Cardiac septum (tissue), 1 donor: ENCODE measurements at regions not wholly inside any gene's neighbourhood (a gene's known extent, or its start where the extent isn't known, plus 50 kb on each side); places are given as distances from the start of the nearest gene placed in this dataset.
"Not testable (repeated sequence)": the region's sequence is repeated elsewhere in the genome, so short reads cannot be mapped to it uniquely, and the experiment has no call there.

ENCODE experiments used
- DNase-seq: peaks from one replicate; pipeline ENCODE4 v3.0.0-alpha.2; 2020; ENCODE audit warnings: low spot score
- intact Hi-C: fragments of 100-400 bp; cut with DNase I; formaldehyde crosslinking; loops from one replicate; pipeline ENCODE4 v1.14.0; 2022
- donor health status: DM: no; HTN: no; CAD: no.

DNA sequence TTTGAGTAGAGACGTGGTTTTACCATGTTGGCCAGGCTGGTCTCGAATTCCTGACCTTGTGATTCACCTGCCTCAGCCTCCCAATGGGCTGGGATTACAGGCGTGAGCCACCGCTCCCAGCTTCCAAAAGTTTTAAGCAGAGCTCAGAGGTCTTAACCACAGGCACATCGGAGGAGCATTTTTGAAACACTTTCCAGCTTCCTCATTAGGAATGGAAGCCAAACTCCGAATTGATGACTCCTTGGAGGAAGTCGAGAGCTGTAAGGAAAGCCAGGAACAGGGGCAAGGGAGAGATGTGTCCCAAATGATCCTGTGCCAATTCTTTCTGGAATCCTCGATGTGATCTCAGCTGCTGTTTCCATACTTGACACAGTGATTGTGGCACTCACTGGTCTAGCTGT lies 56.2 kb upstream of the CCZ1B start:
- intact Hi-C loops, DNase-seq: not testable (repeated sequence)

DNA sequence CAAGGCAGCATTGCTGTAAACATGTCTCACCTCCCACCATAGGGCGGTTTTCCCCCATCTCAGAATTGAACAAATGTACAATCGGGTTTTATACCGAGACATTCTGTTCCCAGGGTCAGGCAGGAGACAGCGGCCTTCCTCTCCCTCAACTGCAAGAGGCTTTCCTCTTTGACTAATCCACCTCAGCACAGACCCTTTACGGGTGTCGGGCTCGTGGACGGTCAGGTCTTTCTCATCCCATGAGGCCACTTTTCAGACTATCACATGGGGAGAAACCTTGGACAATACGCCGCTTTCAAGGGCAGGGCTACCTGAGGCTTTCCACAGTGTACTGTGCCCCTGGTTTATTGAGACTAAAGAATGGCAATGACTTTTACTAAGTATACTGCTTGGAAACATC lies 57.7 kb upstream of the CCZ1B start:
- intact Hi-C loops, DNase-seq: not testable (repeated sequence)

DNA sequence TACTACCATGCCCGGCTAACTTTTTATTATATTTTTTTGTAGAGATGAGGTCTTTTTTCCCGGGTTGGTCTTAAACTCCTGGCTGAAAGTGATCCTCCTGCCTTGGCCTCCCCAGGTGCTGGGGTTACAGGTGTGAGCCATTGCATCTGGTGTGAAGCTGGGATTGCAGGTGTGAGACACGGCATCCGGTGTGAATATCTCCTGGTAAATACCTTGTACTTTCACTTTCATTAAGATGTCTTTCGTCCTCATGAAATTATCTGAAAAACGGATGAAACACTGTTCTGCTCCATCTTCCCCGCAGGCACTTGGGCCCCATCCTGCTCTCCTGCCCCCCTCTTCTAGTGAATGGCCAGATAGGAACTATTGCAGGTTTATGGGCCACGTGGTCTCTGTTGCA lies 60.1 kb upstream of the CCZ1B start:
- intact Hi-C loops = no loop called here
- DNase-seq = no peak

- DNase-seq, intact Hi-C loops: not testable (repeated sequence)
Measured at GRCh38 chr7:6888267-6889045, 62.4 kb upstream of the CCZ1B start.

DNA sequence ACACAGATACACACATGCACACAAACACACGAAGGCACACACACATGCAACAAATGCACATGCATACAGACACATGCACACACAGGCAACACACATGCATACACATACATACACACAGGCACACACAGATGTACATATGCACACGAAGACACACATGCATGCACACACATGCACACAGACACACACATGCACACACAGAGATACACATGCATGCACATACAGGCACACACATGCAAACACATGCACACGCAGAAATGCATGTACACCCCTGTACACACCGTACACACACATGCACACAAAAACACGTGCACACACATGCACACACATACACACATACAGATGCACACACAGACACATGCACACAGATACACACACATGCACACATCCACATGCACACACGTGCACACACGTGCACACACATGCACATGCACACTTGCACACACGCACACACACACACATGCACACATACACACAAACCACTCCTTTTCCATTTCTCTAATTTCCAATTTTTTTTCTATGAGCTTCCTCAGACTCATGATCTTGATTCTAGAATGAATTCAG lies 63.3 kb upstream of the CCZ1B start:
- no peak for DNase-seq
- intact Hi-C loops = no loop called here

DNA sequence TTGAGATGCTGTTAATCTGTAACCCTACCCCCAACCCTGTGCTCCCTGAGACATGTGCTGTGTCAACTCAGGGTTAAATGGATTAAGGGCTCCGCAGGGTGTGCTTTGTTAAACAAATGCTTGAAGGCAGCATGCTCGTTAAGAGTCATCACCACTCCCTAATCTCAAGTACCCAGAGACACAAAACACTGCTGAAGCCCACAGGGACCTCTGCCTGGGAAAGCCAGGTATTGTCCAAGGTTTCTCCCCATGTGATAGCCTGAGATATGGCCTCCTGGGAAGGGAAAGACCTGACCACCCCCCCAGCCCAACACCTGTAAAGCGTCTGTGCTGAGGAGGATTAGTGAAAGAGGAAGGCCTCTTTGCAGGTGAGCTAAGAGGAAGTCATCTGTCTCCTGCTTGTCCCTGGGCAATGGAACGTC lies 76.0 kb upstream of the CCZ1B start:
- DNase-seq = peak; percentile 1
- intact Hi-C loops = not testable (repeated sequence)

DNA sequence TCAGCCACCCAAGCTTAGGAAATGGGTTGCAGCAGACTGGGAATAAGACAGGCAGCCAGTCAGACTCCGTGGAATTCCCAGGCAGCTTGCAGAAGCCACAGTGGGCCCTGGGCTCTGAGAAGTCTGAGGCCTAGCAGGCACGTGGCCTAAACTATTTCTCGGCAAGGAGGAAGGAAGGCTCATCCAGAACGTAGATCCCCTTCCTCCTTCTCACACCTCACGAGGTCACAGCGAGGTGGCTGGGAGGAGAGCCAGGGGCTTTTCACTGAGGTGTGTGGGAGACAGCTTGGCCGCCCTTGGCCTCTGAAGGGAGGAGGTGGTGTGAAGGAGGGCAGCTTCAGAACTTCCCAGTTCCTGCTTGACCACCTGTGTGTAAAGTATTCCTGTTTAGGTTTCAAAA lies 77.2 kb upstream of the CCZ1B start:
- DNase-seq = peak; percentile 36
- intact Hi-C loops = not testable (repeated sequence)

DNA sequence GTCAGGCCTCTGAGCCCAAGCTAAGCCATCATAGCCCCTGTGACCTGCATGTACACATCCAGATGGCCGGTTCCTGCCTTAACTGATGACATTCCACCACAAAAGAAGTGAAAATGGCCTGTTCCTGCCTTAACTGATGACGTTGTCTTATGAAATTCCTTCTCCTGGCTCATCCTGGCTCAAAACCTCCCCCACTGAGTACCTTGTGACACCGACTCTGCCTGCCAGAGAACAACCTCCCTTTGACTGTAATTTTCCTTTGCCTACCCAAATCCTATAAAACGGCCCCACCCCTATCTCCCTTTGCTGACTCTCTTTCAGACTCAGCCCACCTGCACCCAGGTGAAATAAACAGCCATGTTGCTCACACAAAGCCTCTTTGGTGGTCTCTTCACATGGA lies 77.7 kb upstream of the CCZ1B start:
- DNase-seq, intact Hi-C loops: not testable (repeated sequence)

GRCh38 chr7:6917258-6917657 lies 91.2 kb upstream of the CCZ1B start:
- intact Hi-C loops = no loop called here
- no peak for DNase-seq

GRCh38 chr7:6919169-6919568 lies 93.1 kb upstream of the CCZ1B start:
- DNase-seq, intact Hi-C loops: not testable (repeated sequence)

- DNase-seq, intact Hi-C loops: not testable (repeated sequence)
Measured at GRCh38 chr7:6924523-6924922, 98.4 kb upstream of the CCZ1B start.

DNA sequence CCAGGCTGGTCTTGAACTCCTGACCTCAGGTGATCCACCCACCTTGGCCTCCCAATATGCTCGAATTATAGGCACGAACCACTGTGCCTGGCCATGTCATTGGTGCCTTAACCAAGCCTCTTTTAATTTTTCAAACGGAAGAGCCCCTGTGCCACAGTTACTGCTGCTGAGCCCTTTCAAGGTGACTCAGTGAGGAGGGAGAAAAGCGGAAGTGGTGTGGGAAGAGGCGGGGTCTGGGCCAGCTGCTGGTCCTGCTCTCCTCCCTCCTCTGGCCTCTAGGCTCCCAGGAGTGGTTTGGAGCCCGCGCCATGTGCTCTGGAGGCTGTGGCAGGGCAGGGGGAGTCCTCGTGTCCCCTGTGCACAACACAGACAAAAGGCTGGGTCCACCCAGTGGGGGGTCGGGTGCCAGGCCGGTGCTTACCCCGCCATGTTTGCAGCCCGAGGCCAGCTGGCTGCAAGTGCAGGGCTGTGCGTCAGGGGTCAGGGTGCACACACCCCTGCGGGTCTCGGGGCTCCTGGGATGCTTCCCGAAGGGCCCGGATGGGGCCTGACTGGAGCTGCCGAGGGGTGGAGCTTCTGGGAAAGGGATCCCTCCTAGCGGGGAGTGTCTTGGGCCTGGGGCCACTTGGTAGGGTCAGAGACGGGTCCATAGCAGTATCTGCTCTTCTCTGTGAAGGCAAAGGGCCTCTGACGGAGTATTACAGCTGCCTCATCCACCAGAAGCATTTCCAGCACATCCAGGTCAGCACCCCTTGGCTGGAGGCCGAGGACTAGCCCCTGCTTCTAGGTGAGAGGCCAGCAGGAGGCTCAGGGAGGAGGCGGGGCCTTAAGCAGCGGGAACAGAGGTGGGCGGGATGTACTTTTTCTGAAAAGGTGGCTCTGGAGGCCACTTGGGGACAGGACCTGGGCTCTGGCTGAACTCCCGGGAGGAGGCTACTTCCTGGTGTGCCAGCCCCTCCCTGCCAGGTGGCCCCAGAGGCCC lies 100.4 kb upstream of the CCZ1B start:
- DNase-seq, intact Hi-C loops: not testable (repeated sequence)

DNA sequence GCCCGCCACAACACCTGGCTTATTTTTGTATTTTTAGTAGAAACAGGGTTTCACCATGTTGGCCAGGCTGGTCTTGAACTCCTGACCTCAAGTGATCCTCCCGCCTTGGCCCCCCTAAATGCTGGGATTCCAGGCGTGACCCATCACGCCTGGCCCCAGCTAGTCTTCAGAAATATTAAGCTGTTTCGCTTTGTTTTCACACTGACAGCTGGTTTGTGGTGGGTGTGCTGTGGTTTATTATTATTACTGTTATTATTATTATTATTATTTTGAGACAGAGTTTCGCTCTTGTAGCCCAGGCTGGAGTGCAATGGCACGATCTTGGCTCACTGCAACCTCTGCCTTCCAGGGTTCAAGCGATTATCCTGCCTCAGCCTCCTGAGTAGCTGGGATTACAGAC lies 101.6 kb upstream of the CCZ1B start:
- DNase-seq, intact Hi-C loops: not testable (repeated sequence)

DNA sequence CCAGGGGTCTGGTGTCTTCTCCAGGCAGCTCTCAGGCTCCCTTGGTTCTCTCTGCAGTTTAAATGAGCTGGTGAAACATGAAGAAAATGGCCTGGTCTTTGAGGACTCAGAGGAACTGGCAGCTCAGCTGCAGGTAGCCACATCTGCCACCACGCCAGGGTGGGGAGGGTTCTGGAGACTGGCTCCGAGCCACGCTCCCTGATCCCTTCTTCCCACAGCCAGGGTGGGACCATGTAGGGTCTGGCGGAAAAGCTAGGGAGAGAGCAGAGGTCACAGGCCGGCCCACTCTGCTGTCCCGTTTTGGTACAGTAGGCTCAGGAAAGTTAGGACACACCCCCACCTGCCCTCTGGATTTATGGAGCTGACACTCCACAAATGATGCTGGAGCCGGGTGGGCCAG lies 103.5 kb upstream of the CCZ1B start:
- DNase-seq, intact Hi-C loops: not testable (repeated sequence)

DNA sequence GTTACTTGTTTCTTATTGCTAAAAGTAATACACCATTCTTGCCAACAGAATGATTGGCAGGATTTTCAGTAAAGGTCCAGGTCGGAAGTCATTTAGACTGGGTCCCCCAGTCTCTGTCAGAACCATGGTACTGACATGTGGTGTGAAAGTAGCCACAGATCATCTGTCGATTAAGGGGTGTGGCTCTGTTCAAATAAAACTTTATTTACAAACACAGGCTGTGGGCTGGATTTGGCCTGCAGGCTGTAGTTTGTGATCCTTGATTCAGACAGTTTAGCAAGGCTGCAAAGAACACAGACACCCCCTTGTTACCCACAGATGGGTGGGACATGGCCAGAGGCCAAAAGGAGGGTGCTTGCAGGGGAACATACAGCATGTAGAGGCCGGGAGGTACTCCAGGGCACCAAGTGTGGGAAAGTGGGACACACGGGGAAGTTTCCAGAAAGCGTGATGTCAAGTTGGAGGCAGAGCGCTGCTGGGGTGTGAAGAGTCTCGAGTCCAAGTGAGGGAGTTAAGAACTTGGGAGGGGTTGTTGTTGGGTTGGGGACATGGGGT lies 104.1 kb upstream of the CCZ1B start:
- DNase-seq, intact Hi-C loops: not testable (repeated sequence)

DNA sequence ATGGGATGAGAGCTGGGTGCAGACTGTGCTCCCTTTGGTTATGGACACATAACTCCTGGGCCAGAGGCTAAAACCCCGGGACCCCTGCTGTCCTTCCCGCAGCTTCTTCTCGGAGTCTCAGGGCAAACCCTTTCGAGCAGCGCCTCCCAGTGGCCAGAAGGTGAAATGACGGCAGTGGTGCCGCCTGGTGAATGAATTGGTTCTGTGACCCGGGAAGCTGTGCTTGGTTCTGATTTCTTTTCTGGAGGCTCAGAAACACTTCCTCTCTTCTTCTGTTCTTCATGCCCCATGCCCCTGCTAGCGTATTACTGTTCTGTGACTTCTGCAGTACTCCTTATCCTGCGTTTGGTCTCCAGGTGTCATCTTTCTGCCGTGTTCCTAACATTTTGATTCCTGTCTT lies 104.7 kb upstream of the CCZ1B start:
- intact Hi-C loops, DNase-seq: not testable (repeated sequence)

- intact Hi-C loops, DNase-seq: not testable (repeated sequence)
Measured at GRCh38 chr7:6931456-6931855, 105.4 kb upstream of the CCZ1B start.

DNA sequence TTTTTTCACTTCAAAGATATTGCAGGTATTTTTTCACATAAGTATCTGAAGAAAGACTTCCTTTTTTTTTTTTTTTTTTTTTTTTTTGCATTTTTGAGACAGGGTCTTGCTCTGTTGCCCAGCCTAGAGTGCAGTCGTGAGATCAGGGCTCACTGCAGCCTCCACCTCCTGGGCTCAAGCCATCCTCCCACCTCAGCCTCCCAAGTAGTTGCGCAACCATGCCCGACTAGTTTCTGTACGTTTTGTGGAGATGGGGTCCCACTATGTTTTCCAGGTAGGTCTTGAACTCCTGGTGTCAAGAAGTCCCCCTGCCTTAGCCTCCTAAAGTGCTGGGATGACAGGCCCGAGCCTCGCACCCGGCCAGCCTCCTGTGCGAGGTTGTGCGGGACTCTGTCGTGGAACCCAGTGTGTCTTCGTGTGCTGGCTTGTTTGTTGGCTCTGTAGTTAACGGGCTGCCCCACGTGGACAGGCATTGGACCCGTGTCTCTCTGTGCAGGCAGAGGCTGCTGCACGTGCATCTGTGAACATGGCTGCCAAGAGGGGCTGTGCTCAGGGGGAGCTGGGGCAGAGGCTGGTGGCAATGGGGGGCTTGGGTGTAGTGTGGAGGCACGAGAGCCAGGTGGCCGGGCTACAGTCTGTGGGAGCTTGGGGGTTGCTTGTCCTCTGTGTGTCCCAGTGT lies 108.0 kb upstream of the CCZ1B start:
- DNase-seq, intact Hi-C loops: not testable (repeated sequence)

DNA sequence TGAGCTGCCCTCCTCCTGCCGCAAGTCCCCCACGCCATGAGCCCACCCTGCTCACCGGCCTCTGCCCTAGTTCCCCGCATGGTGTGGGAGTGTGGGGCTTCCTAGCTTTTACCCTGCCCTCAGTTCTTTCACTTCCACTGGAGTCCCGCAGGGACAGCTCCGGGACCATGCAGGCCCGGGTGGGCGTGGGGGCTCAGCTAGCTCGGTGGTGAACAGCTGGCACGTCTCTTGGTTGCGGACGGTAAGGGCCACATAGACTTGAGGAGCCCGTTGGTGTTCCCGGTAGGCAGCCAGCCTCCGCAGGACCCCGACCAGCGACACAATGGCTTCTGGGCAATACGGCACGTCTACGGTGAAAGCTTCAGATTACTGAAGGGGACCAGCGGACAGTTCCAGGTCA lies 108.9 kb upstream of the CCZ1B start:
- intact Hi-C loops = no loop called here
- no peak for DNase-seq
